ENCODE measurements at regions not wholly inside any gene's neighbourhood (a gene's known extent, or its start where the extent isn't known, plus 50 kb on each side); places are given as distances from the start of the nearest gene placed in this dataset.

DNA sequence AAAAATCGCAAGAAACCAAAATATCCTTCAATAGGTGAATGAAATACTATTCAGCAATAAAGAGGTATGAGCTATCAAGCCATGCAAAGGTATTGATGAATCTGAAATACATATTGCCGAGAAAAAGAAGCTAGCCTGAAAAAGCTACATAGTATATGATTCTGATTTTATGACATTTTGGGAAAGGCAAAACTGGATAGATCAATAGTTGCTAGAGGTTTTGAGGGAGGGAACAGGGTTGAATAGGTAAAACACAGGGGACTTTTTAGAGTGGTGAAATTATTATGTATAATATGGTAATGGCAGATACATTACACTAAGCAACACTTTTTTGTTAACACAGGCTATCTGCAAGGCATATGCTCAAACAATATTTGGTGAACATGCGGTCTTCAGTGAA lies 327.6 kb upstream of the ADAMTSL1 start:
- 65 to 67% methylated on average over 3 of the region's 3 CpGs for WGBS, 2 donors
- H3K4me3 ChIP-seq, result no peak overlapping the region
- H3K27me3 ChIP-seq, result no peaks in the 10 kb centered on the region
- ATAC-seq, result no peak
- H3K4me1 ChIP-seq, result no peaks in the 10 kb centered on the region
- intact Hi-C loops (cut with DNase I), result no loop called here
- TF ChIP-seq POLR2A (IDR thresholded peaks at IDR 0.05), result no peak
- TF ChIP-seq, protein P1, sequence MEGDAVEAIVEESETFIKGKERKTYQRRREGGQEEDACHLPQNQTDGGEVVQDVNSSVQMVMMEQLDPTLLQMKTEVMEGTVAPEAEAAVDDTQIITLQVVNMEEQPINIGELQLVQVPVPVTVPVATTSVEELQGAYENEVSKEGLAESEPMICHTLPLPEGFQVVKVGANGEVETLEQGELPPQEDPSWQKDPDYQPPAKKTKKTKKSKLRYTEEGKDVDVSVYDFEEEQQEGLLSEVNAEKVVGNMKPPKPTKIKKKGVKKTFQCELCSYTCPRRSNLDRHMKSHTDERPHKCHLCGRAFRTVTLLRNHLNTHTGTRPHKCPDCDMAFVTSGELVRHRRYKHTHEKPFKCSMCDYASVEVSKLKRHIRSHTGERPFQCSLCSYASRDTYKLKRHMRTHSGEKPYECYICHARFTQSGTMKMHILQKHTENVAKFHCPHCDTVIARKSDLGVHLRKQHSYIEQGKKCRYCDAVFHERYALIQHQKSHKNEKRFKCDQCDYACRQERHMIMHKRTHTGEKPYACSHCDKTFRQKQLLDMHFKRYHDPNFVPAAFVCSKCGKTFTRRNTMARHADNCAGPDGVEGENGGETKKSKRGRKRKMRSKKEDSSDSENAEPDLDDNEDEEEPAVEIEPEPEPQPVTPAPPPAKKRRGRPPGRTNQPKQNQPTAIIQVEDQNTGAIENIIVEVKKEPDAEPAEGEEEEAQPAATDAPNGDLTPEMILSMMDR (IDR thresholded peaks at IDR 0.05), result no peak
- no peaks in the 10 kb centered on the region for H3K9me3 ChIP-seq
- no peaks in the 10 kb centered on the region for H3K36me3 ChIP-seq (replicated peaks in 1 of 2; ENCODE audit: insufficient read depth in 1 of 2, low read depth in 2 of 2)
- H3K27ac ChIP-seq, result no peak overlapping the region
- no peak for DNase-seq

DNA sequence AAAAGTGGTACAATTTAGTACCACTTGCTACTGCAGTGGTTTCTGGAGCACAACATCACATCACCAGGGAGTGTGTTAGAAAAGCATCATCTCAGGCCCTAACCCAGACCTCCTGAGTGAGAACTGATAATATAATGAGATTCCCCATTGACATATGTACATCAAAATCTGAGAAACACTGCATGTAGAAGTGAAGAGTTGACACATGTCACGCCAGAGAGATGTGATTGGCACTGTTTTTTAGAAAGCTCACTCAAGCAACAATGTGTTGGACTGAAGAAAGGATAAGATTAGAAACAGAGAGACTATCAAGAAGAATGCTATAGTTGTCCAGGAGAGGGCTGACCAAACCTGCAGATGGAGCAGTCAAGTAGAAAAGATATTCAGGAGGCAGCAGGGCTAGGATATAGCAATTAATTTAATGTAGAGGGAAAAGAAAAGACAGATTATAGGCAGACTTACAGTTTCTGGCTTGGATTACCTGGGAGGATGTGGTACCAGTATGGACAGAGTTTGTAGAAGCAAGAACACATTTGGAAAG lies 324.4 kb upstream of the ADAMTSL1 start:
- 45 to 46% methylated on average over 1 of the region's 1 CpG for WGBS, 2 donors

DNA sequence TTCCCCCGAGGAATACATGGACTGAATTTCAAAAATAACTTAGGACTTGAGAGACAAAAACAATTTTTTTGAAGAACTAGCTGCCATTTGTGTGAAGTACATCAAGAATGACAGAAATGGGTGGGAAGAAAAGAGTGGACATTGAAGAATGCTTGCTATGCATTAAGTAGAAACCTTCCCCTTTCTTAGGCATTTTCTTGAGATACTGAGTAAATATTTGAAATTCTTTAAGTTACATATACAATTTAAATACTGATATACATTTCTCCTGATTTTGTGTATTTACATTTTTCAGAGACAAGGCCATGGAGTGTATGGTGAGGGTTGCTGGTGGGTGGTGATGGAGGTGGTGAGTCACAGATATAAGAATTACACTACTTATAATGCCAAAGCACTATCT lies 319.3 kb upstream of the ADAMTSL1 start:
- TF ChIP-seq, protein P1 (IDR thresholded peaks at IDR 0.05), result no peak
- TF ChIP-seq POLR2A (IDR thresholded peaks at IDR 0.05), result no peak
- Histone ChIP-seq H3K27me3 (no peaks in the 10 kb centered on the region), H3K4me3 (no peak overlapping the region), H3K36me3 (replicated peaks in 1 of 2; ENCODE audit: insufficient read depth in 1 of 2, low read depth in 2 of 2) (no peaks in the 10 kb centered on the region), H3K27ac (no peak overlapping the region), H3K9me3 (no peaks in the 10 kb centered on the region), H3K4me1 (no peaks in the 10 kb centered on the region)
- intact Hi-C loops (cut with DNase I), result no loop called here
- ATAC-seq (no peak), DNase-seq (no peak)
- 59 to 65% methylated on average over 1 of the region's 1 CpG for WGBS, 2 donors

More for the DNA sequence above, 324.4 kb upstream of the ADAMTSL1 start:
- DNase-seq, result no peak
- H3K27me3 ChIP-seq, result no peaks in the 10 kb centered on the region
- H3K36me3 ChIP-seq (replicated peaks in 1 of 2; ENCODE audit: insufficient read depth in 1 of 2, low read depth in 2 of 2), result no peaks in the 10 kb centered on the region
- no peak overlapping the region for H3K27ac ChIP-seq
- H3K9me3 ChIP-seq, result no peaks in the 10 kb centered on the region
- H3K4me1 ChIP-seq, result no peaks in the 10 kb centered on the region
- TF ChIP-seq POLR2A (IDR thresholded peaks at IDR 0.05), result no peak
- TF ChIP-seq, protein P1 (IDR thresholded peaks at IDR 0.05), result no peak
- intact Hi-C loops (cut with DNase I), result no loop called here
- no peak overlapping the region for H3K4me3 ChIP-seq
- ATAC-seq, result no peak

DNA sequence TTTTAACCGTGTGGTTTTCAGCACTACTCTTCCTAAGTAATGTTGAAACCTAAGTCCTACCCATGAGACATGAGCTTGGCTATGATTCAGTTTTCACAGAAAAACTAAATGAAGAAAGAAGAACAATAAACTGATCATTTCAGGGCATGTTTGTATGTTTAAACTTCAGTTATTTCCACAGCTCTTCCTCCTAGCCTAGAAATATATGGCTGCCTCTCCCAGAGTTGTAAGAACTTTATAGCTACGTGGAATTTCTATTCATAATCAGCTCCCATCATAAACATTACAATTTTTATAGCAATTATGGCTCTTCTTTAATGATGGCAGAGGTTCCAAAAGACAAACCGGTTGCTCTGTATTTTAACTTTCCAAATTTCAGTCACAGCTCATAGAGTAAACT lies 314.7 kb upstream of the ADAMTSL1 start:
- H3K9me3 ChIP-seq, result no peaks in the 10 kb centered on the region
- WGBS, 2 donors, result 53 to 61% methylated on average over 3 of the region's 3 CpGs
- no peaks in the 10 kb centered on the region for H3K4me1 ChIP-seq
- ATAC-seq (no peak), DNase-seq (no peak)
- H3K36me3 ChIP-seq (replicated peaks in 1 of 2; ENCODE audit: insufficient read depth in 1 of 2, low read depth in 2 of 2), result no peaks in the 10 kb centered on the region
- no peak overlapping the region for H3K4me3 ChIP-seq
- H3K27ac ChIP-seq, result no peak overlapping the region
- intact Hi-C loops (cut with DNase I), result no loop called here
- H3K27me3 ChIP-seq, result no peaks in the 10 kb centered on the region
- TF ChIP-seq, protein P1 (IDR thresholded peaks at IDR 0.05), result no peak
- no peak for TF ChIP-seq POLR2A (IDR thresholded peaks at IDR 0.05)

DNA sequence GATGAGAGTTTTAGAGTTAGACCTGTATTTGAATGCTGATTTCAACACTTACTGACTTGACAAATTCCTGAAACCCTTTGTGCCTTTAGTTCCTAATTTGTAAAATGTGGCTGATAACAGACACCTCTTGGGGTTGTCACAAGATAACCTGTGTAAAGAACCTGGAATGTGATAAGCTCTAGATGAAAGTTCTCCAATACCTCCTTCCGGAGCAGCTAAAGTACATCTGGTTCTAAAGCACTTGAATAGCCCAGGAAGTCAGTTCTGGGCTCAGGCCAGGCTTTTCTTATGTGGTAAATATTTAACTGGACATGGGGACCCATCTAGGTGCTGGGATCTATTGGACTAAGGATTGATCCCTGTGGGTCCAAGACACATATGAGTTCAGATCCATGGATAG lies 310.8 kb upstream of the ADAMTSL1 start:
- no peaks in the 10 kb centered on the region for H3K9me3 ChIP-seq
- 8 to 9% methylated on average over 1 of the region's 1 CpG for whole genome bisulfite sequencing, 2 donors
- H3K36me3 ChIP-seq (replicated peaks in 1 of 2; ENCODE audit: insufficient read depth in 1 of 2, low read depth in 2 of 2), result no peaks in the 10 kb centered on the region
- DNase-seq (peak in 1 of 4 donors; percentile 5), ATAC-seq (no peak)
- H3K4me3 ChIP-seq, result no peak overlapping the region
- no peaks in the 10 kb centered on the region for H3K27me3 ChIP-seq
- no peak for TF ChIP-seq POLR2A (IDR thresholded peaks at IDR 0.05)
- TF ChIP-seq, protein P1 (IDR thresholded peaks at IDR 0.05), result no peak
- no peak overlapping the region for H3K27ac ChIP-seq
- intact Hi-C loops (cut with DNase I), result no loop called here
- H3K4me1 ChIP-seq, result no peaks in the 10 kb centered on the region
